H9 (cell line): ENCODE measurements at regions not wholly inside any gene's neighbourhood (a gene's known extent, or its start where the extent isn't known, plus 50 kb on each side); places are given as distances from the start of the nearest gene placed in this dataset.

ENCODE experiments used
- DNase-seq: peaks from one replicate; pipeline ENCODE4 v3.0.0-alpha.2; 2017
- H2AFZ ChIP-seq: one replicate; pipeline ENCODE4 v1.6.1; 2013; ENCODE audit warnings: mild to moderate bottlenecking, low read length, control low read depth, moderate library complexity
- H2AK5ac ChIP-seq: 2 replicates; pipeline ENCODE4 v1.6.1; 2013; ENCODE audit warnings: low read length, control low read depth, mixed read lengths; ENCODE audit not compliant: insufficient read length
- H2BK120ac ChIP-seq: one replicate; pipeline ENCODE4 v1.6.1; 2013; ENCODE audit warnings: low read depth, mild to moderate bottlenecking, low read length, control low read depth, inconsistent platforms; ENCODE audit not compliant: poor library complexity, severe bottlenecking
- H2BK12ac ChIP-seq: 2 replicates; pipeline ENCODE4 v1.6.1; 2013; ENCODE audit warnings: low read length, control low read depth, mixed read lengths, low read depth; ENCODE audit not compliant: insufficient read length
- H2BK15ac ChIP-seq: 2 replicates; pipeline ENCODE4 v1.6.1; 2013; ENCODE audit warnings: low read depth, low read length, control low read depth
- H2BK20ac ChIP-seq: one replicate; pipeline ENCODE4 v1.6.1; 2013; ENCODE audit warnings: low read depth, mild to moderate bottlenecking, low read length, control low read depth, inconsistent platforms; ENCODE audit not compliant: poor library complexity, severe bottlenecking
- H2BK5ac ChIP-seq: 2 replicates; pipeline ENCODE4 v1.6.1; 2013; ENCODE audit warnings: low read length, control low read depth, mixed read lengths; ENCODE audit not compliant: insufficient read length
- H3K14ac ChIP-seq: 2 replicates; pipeline ENCODE4 v1.6.1; 2013; ENCODE audit warnings: low read length, control low read depth; ENCODE audit not compliant: insufficient read depth
- H3K18ac ChIP-seq: 2 replicates; pipeline ENCODE4 v1.6.1; 2013; ENCODE audit warnings: low read depth, mild to moderate bottlenecking, mixed read lengths, low read length, control low read depth; ENCODE audit not compliant: insufficient read length
- H3K23ac ChIP-seq: 2 replicates; pipeline ENCODE4 v1.6.1; 2013; ENCODE audit warnings: low read length, control low read depth, mixed read lengths, low read depth; ENCODE audit not compliant: insufficient read length
- H3K23me2 ChIP-seq: 2 replicates; pipeline ENCODE4 v1.6.1; 2013; ENCODE audit warnings: low read depth, mild to moderate bottlenecking, mixed read lengths, low read length, control low read depth; ENCODE audit not compliant: insufficient read length, poor library complexity, severe bottlenecking
- H3K27ac ChIP-seq: 2 replicates; pipeline ENCODE4 v1.5.1; 2013; ENCODE audit warnings: low read length, control low read depth, mixed read lengths, low read depth; ENCODE audit not compliant: insufficient read length
- H3K27me3 ChIP-seq: 2 replicates; pipeline ENCODE4 v1.6.1; 2013; ENCODE audit warnings: low read length, control low read depth, inconsistent platforms; ENCODE audit not compliant: insufficient read depth
- H3K4ac ChIP-seq: 2 replicates; pipeline ENCODE4 v1.6.1; 2013; ENCODE audit warnings: low read depth, mild to moderate bottlenecking, control low read depth, inconsistent platforms, low read length, moderate library complexity
- H3K4me1 ChIP-seq: 2 replicates; pipeline ENCODE4 v1.6.1; 2013; ENCODE audit warnings: low read length, control low read depth, inconsistent platforms; ENCODE audit not compliant: insufficient read depth
- H3K4me2 ChIP-seq: 2 replicates; pipeline ENCODE4 v1.6.1; 2013; ENCODE audit warnings: low read length, control low read depth, mixed read lengths; ENCODE audit not compliant: insufficient read length, insufficient read depth
- H3K56ac ChIP-seq: 2 replicates; pipeline ENCODE4 v1.6.1; 2013; ENCODE audit warnings: low read depth, mild to moderate bottlenecking, mixed read lengths, low read length, control low read depth; ENCODE audit not compliant: insufficient read length
- H3K79me1 ChIP-seq: 2 replicates; pipeline ENCODE4 v1.6.1; 2013; ENCODE audit warnings: low read depth, mild to moderate bottlenecking, moderate library complexity, low read length, control low read depth, inconsistent platforms; ENCODE audit not compliant: insufficient read depth, poor library complexity, severe bottlenecking
- H3K79me2 ChIP-seq: 2 replicates; pipeline ENCODE4 v1.6.1; 2013; ENCODE audit warnings: low read length, control low read depth, inconsistent platforms; ENCODE audit not compliant: insufficient read depth
- H3K9ac ChIP-seq: 2 replicates; pipeline ENCODE4 v1.6.1; 2013; ENCODE audit warnings: low read length, control low read depth, mixed read lengths; ENCODE audit not compliant: insufficient read length; ENCODE audit errors: extremely low read depth
- H3K9me3 ChIP-seq: one replicate; pipeline ENCODE4 v1.6.1; 2013; ENCODE audit warnings: low read depth, low read length, inconsistent platforms; ENCODE audit not compliant: control insufficient read depth
- H3T11ph ChIP-seq: one replicate; pipeline ENCODE4 v1.6.1; 2013; ENCODE audit warnings: mild to moderate bottlenecking, low read length, control low read depth, inconsistent platforms
- H4K20me1 ChIP-seq: one replicate; pipeline ENCODE4 v1.6.1; 2013; ENCODE audit not compliant: control insufficient read depth, insufficient read length, insufficient read depth
- H4K5ac ChIP-seq: 2 replicates; pipeline ENCODE4 v1.6.1; 2013; ENCODE audit warnings: low read depth, mild to moderate bottlenecking, mixed read lengths, low read length, control low read depth; ENCODE audit not compliant: insufficient read length
- H4K8ac ChIP-seq: replicated peaks from 2 replicates; pipeline ENCODE4 v1.6.1; 2013; ENCODE audit warnings: low read length, control low read depth, mixed read lengths, low read depth; ENCODE audit not compliant: insufficient read length
- H4K91ac ChIP-seq: 2 replicates; pipeline ENCODE4 v1.6.1; 2013; ENCODE audit warnings: low read depth, mild to moderate bottlenecking, moderate library complexity, mixed read lengths, low read length, control low read depth; ENCODE audit not compliant: insufficient read length
- H3K27ac Mint-ChIP-seq, 3 experiments: 2 replicates in 2 of 3; 3 replicates in 1 of 3; pipeline ENCODE4 v1.8.0; 2020 to 2021; ENCODE audit warnings: mixed read lengths in 3 of 3, mild to moderate bottlenecking in 1 of 3, moderate library complexity in 1 of 3
- H3K27me3 Mint-ChIP-seq: 2 replicates; pipeline ENCODE4 v1.8.0; 2021; ENCODE audit warnings: low read depth, mild to moderate bottlenecking, moderate library complexity, mixed read lengths
- H3K36me3 Mint-ChIP-seq, 3 experiments: 2 replicates in 2 of 3; 3 replicates in 1 of 3; pipeline ENCODE4 v1.8.0; 2020 to 2021; ENCODE audit warnings: low read depth in 3 of 3, mixed read lengths in 3 of 3; ENCODE audit not compliant: insufficient read depth in 1 of 3
- H3K4me1 Mint-ChIP-seq, 2 experiments: 2 replicates each; pipeline ENCODE4 v1.8.0; 2020; ENCODE audit warnings: mixed read lengths in 2 of 2
- H3K4me3 Mint-ChIP-seq, 2 experiments: 2 replicates in 1 of 2; 3 replicates in 1 of 2; pipeline ENCODE4 v1.8.0; 2020 to 2021; ENCODE audit warnings: mild to moderate bottlenecking in 2 of 2, mixed read lengths in 2 of 2, moderate library complexity in 1 of 2
- H3K9me3 Mint-ChIP-seq, 2 experiments: 2 replicates in 1 of 2; 3 replicates in 1 of 2; pipeline ENCODE4 v1.8.0; 2020; ENCODE audit warnings: mild to moderate bottlenecking in 2 of 2, mixed read lengths in 2 of 2, moderate library complexity in 1 of 2
- WGBS: extraction: QIAGEN DNeasy Blood & Tissue Kit; methylation state at CpG from one replicate; pipeline ENCODE4 v1.1.7; 2013; ENCODE audit warnings: missing lambda C conversion rate, low lambda C conversion rate, mixed read lengths; ENCODE audit not compliant: insufficient read length; ENCODE audit errors: extremely low coverage; 5-methylcytosine and 5-hydroxymethylcytosine counted together
- TF ChIP-seq, protein P1 (sequence below): fragments of 200-600 bp; sonication (generic); conservative IDR thresholded peaks from 3 replicates; pipeline ENCODE4 v1.8.0; 2021; ENCODE audit warnings: antibody characterized with exemption, mild to moderate bottlenecking

DNA sequence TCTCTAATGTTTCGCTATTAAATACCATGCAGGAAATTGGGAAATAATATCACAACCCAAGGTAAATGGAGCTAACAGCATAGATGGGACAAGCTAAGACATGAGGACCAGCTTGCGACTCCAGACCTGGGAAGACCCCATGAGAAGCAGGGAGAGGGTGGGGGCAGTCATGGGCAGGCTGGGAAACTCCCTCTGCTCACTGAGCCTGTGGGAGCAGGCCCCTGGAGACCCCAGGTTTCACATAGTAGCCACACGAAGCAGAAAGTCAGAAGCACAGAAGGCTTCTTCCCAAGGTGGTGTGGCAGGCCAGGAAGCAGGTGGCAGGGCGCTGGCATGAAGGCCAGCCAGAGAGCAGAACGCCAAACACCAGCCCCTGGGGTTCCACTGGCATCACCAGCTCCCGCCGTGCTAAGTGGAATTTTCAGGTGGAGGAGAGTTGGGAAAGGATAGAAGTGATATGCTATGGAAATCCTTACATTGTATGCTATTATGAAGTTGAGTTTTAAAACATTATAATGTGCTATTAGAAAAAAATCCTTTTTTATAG is 99.9 kb upstream of the RNF32 start:
- no CpG with 5 or more reads among the region's 7 CpGs for WGBS

More for the DNA sequence above, 99.9 kb upstream of the RNF32 start:
- Mint-ChIP-seq H3K27me3 (peaks cover 3% of the 10 kb centered on the region; the same call in 1 of the 2 replicates), H3K36me3 (no peaks in the 10 kb centered on the region; a peak in 1 of 7 replicates), H3K4me3 (no peak overlapping the region), H3K4me1 (no peaks in the 10 kb centered on the region; a peak in 1 of 4 replicates), H3K9me3 (no peaks in the 10 kb centered on the region), H3K27ac (no peak overlapping the region)
- Histone ChIP-seq H3K4me2 (no peak overlapping the region), H2BK15ac (no peak overlapping the region), H3K4me1 (no peaks in the 10 kb centered on the region), H3K4ac (no peak overlapping the region), H3K27me3 (no peaks in the 10 kb centered on the region), H2BK5ac (no peak overlapping the region), H4K5ac (no peak overlapping the region), H2BK12ac (no peak overlapping the region), H4K91ac (no peak overlapping the region), H3K79me2 (no peaks in the 10 kb centered on the region), H3K56ac (no peak overlapping the region), H3K27ac (no peak overlapping the region), H3K9me3 (no peaks in the 10 kb centered on the region), H3K18ac (no peak overlapping the region), H3K9ac (no peak overlapping the region), H3K23me2 (no peaks in the 10 kb centered on the region), H2BK20ac (no peak overlapping the region), H3K79me1 (no peaks in the 10 kb centered on the region), H2BK120ac (no peak overlapping the region), H2AK5ac (no peak overlapping the region), H4K20me1 (no peaks in the 10 kb centered on the region), H3K14ac (no peak overlapping the region; the same call in 1 of the 2 replicates), H2AFZ (no peak overlapping the region), H3T11ph (no peak overlapping the region), H3K23ac (no peak overlapping the region), H4K8ac (no peak overlapping the region)
- DNase-seq: no peak
- TF ChIP-seq, protein P1, sequence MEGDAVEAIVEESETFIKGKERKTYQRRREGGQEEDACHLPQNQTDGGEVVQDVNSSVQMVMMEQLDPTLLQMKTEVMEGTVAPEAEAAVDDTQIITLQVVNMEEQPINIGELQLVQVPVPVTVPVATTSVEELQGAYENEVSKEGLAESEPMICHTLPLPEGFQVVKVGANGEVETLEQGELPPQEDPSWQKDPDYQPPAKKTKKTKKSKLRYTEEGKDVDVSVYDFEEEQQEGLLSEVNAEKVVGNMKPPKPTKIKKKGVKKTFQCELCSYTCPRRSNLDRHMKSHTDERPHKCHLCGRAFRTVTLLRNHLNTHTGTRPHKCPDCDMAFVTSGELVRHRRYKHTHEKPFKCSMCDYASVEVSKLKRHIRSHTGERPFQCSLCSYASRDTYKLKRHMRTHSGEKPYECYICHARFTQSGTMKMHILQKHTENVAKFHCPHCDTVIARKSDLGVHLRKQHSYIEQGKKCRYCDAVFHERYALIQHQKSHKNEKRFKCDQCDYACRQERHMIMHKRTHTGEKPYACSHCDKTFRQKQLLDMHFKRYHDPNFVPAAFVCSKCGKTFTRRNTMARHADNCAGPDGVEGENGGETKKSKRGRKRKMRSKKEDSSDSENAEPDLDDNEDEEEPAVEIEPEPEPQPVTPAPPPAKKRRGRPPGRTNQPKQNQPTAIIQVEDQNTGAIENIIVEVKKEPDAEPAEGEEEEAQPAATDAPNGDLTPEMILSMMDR: no peak
